IPS-11a (cell line): ENCODE measurements at regions not wholly inside any gene's neighbourhood (a gene's known extent, or its start where the extent isn't known, plus 50 kb on each side); places are given as distances from the start of the nearest gene placed in this dataset.
"Not testable (repeated sequence)": the region's sequence is repeated elsewhere in the genome, so short reads cannot be mapped to it uniquely, and the experiment has no call there.

Source experiments
- H3K4me3 ChIP-seq: one replicate; pipeline ENCODE4 v1.5.1; 2013; ENCODE audit warnings: low read depth, low read length, control low read depth

- no peak overlapping the region for H3K4me3 ChIP-seq
These were observed 431.2 kb downstream of the RPS24 start for GRCh38 chr10:78464856-78465267.

GRCh38 chr10:78465431-78465830 lies 431.8 kb downstream of the RPS24 start:
- no peak overlapping the region for H3K4me3 ChIP-seq

- no peak overlapping the region for H3K4me3 ChIP-seq
These were observed 433.9 kb downstream of the RPS24 start for GRCh38 chr10:78467496-78468106.

GRCh38 chr10:78468731-78469130 lies 435.1 kb downstream of the RPS24 start:
- not testable (repeated sequence) for H3K4me3 ChIP-seq

- no peak overlapping the region for H3K4me3 ChIP-seq
These were observed 436.8 kb downstream of the RPS24 start for GRCh38 chr10:78470267-78471103.

GRCh38 chr10:78471326-78471722 lies 437.7 kb downstream of the RPS24 start:
- H3K4me3 ChIP-seq, result no peak overlapping the region

GRCh38 chr10:78471723-78472550 lies 438.3 kb downstream of the RPS24 start:
- no peak overlapping the region for H3K4me3 ChIP-seq

GRCh38 chr10:78472551-78472890 lies 438.9 kb downstream of the RPS24 start:
- no peak overlapping the region for H3K4me3 ChIP-seq

- H3K4me3 ChIP-seq, result no peak overlapping the region
These were observed 439.3 kb downstream of the RPS24 start for GRCh38 chr10:78473006-78473405.

GRCh38 chr10:78474743-78475142 lies 441.1 kb downstream of the RPS24 start:
- H3K4me3 ChIP-seq, result no peak overlapping the region

GRCh38 chr10:78475437-78475836 lies 441.8 kb downstream of the RPS24 start:
- H3K4me3 ChIP-seq, result no peak overlapping the region

GRCh38 chr10:78476156-78476555 lies 442.5 kb downstream of the RPS24 start:
- H3K4me3 ChIP-seq, result no peak overlapping the region

- H3K4me3 ChIP-seq, result no peak overlapping the region
These were observed 443.2 kb downstream of the RPS24 start for GRCh38 chr10:78476844-78477243.

GRCh38 chr10:78478919-78479318 lies 445.3 kb downstream of the RPS24 start:
- H3K4me3 ChIP-seq, result no peak overlapping the region

GRCh38 chr10:78479467-78479866 lies 445.8 kb downstream of the RPS24 start:
- H3K4me3 ChIP-seq, result no peak overlapping the region

- no peak overlapping the region for H3K4me3 ChIP-seq
These were observed 448.2 kb downstream of the RPS24 start for GRCh38 chr10:78481842-78482241.

GRCh38 chr10:78483641-78484040 lies 450.0 kb downstream of the RPS24 start:
- H3K4me3 ChIP-seq, result no peak overlapping the region

GRCh38 chr10:78489034-78489433 lies 455.4 kb downstream of the RPS24 start:
- H3K4me3 ChIP-seq, result no peak overlapping the region

GRCh38 chr10:78491812-78492211 lies 458.1 kb downstream of the RPS24 start:
- H3K4me3 ChIP-seq, result no peak overlapping the region

GRCh38 chr10:78492424-78492823 lies 458.8 kb downstream of the RPS24 start:
- H3K4me3 ChIP-seq, result no peak overlapping the region

- H3K4me3 ChIP-seq, result no peak overlapping the region
These were observed 460.5 kb downstream of the RPS24 start for GRCh38 chr10:78494179-78494578.
